ENCODE measurements at regions not wholly inside any gene's neighbourhood (a gene's known extent, or its start where the extent isn't known, plus 50 kb on each side); places are given as distances from the start of the nearest gene placed in this dataset.

- TF ChIP-seq CBX8 (IDR thresholded peaks at IDR 0.05; ENCODE audit: borderline replicate concordance, low read depth, low read length) (no peak), NRF1 (IDR thresholded peaks at IDR 0.05; ENCODE audit: low read depth, low read length) (no peak), SIRT6 (IDR thresholded peaks at IDR 0.05; ENCODE audit: low read length) (no peak), E2F6 (IDR thresholded peaks at IDR 0.05) (no peak), RBBP5 (IDR thresholded peaks at IDR 0.05; ENCODE audit: borderline replicate concordance, low read depth, low read length) (no peak), BACH1 (IDR thresholded peaks at IDR 0.05; ENCODE audit: low read length) (no peak), MAFK (IDR thresholded peaks at IDR 0.05; ENCODE audit: low read depth, low read length) (no peak)
These were observed 406.6 kb upstream of the AMELY start (continued) for GRCh38 chrY:7318122-7318521.

All from H1 (cell line).